AG04449 (cell line): ENCODE measurements at regions not wholly inside any gene's neighbourhood (a gene's known extent, or its start where the extent isn't known, plus 50 kb on each side); places are given as distances from the start of the nearest gene placed in this dataset.
"Not testable (repeated sequence)": the region's sequence is repeated elsewhere in the genome, so short reads cannot be mapped to it uniquely, and the experiment has no call there.

Source experiments
- CTCF ChIA-PET: fragments of 350-600 bp; formaldehyde crosslinking; extraction: SDS; loops from one replicate; lab custom pipeline; 2021; ENCODE audit warnings: antibody characterized with exemption; lab: Yijun Ruan, JAX
- POLR2A ChIA-PET: fragments of 400-600, 350-600 bp; formaldehyde crosslinking; extraction: SDS; loops from one replicate; lab custom pipeline; 2020; ENCODE audit warnings: antibody characterized with exemption, inconsistent platforms; lab: Yijun Ruan, JAX
- DNase-seq: peaks from one replicate; pipeline ENCODE4 v3.0.0-alpha.2; 2010; ENCODE audit warnings: low read depth, low spot score
- H3K4me3 ChIP-seq: 2 replicates; pipeline ENCODE4 v1.5.1; 2011; ENCODE audit warnings: low read depth, mild to moderate bottlenecking, control low read depth, low read length
- TF ChIP-seq, protein P1 (sequence below): IDR thresholded peaks from one replicate; pipeline ENCODE4 v1.5.1; 2011; ENCODE audit warnings: mild to moderate bottlenecking, moderate library complexity, low read length, control low read depth, inconsistent platforms; ENCODE audit not compliant: insufficient read depth; ENCODE audit errors: missing control alignments

DNA sequence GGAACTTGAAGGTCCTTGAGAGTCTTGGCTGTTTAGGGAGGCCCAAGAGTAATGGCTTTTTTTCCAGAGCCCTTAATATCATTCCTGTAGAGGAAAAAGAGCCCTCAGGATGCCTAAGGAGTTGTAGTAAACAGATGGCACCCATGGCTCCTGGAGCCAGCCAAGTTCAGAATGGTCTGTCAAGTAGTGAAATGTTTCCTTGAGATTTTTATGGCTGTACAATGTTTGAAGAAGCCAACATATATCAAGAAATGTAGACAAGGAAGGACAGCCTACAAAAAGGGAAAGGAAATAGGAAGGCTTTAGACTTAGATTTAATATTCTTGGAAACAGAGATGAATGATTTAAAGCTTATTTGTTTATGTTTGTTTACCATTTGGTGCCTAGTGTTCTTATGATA is 334.8 kb downstream of the SATB1 start:
- CTCF ChIA-PET: no interaction called here
- no peak overlapping the region for H3K4me3 ChIP-seq
- TF ChIP-seq, protein P1, sequence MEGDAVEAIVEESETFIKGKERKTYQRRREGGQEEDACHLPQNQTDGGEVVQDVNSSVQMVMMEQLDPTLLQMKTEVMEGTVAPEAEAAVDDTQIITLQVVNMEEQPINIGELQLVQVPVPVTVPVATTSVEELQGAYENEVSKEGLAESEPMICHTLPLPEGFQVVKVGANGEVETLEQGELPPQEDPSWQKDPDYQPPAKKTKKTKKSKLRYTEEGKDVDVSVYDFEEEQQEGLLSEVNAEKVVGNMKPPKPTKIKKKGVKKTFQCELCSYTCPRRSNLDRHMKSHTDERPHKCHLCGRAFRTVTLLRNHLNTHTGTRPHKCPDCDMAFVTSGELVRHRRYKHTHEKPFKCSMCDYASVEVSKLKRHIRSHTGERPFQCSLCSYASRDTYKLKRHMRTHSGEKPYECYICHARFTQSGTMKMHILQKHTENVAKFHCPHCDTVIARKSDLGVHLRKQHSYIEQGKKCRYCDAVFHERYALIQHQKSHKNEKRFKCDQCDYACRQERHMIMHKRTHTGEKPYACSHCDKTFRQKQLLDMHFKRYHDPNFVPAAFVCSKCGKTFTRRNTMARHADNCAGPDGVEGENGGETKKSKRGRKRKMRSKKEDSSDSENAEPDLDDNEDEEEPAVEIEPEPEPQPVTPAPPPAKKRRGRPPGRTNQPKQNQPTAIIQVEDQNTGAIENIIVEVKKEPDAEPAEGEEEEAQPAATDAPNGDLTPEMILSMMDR: no peak
- POLR2A ChIA-PET: no interaction called here
- no peak for DNase-seq

- no peak for DNase-seq
- TF ChIP-seq, protein P1: no peak
Measured at GRCh38 chr3:18087988-18088387, 337.2 kb downstream of the SATB1 start.

DNA sequence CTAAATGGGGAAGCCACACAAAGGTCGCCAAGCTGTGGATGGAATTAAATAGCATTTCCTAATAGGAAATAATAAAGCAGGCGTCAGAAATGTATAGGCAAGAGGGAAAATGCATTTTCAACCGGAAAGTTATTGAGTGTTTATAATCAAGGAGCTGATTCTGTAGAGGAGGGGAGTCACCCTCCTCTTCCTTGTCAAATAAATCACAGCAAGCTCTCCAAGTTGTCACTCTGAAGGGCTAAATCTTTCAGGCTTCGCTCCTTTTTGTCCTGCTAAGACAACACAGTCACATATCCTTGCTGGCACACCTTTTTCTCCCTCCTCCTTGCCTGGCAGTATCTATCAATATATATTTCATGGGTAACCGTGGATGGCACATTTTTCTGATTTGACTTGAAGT is 338.4 kb downstream of the SATB1 start:
- no peak for DNase-seq
- ChIA-PET CTCF (interaction anchor here (1.4 kb wide), 1 partner anchor 12 kb away, joined by 3 read pairs; no protein-coding TSS in a partner anchor), POLR2A (interaction anchor here (0.7 kb wide), 1 partner anchor 13 kb away, joined by 3 read pairs; no protein-coding TSS in a partner anchor)
- H3K4me3 ChIP-seq: no peak overlapping the region
- TF ChIP-seq, protein P1: no peak

More at GRCh38 chr3:18087988-18088387, 337.2 kb downstream of the SATB1 start:
- ChIA-PET POLR2A (no interaction called here), CTCF (no interaction called here)
- H3K4me3 ChIP-seq: no peak overlapping the region

DNA sequence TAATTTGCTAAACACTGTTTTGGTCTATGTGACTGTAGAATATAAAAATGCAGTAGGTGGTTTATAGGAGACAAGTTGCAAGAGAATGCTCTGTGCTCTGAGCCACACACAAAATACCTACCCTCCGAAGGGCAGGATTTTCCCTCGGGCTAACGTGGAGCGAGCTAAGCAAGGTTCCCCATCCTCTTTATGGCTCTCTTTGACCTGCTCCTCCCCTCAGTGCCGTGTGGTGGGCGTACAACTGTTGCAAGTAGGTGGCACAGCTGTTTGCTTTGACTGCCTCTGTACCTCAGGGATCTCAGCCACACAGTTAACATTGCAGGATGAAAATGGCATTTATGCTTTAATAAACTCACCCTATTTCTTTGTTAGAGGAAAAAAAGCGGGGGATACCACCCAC is 339.1 kb downstream of the SATB1 start:
- TF ChIP-seq, protein P1: no peak
- CTCF ChIA-PET: interaction anchor here (1.4 kb wide), 1 partner anchor 12 kb away, joined by 3 read pairs; no protein-coding TSS in a partner anchor
- POLR2A ChIA-PET: no interaction called here
- no peak overlapping the region for H3K4me3 ChIP-seq
- no peak for DNase-seq

- ChIA-PET POLR2A (no interaction called here), CTCF (no interaction called here)
- no peak overlapping the region for H3K4me3 ChIP-seq
- DNase-seq: no peak
- TF ChIP-seq, protein P1: no peak
Measured at GRCh38 chr3:18085429-18085828, 339.7 kb downstream of the SATB1 start.

GRCh38 chr3:18083273-18083590 is 340.8 kb upstream of the TBC1D5 start:
- POLR2A ChIA-PET, DNase-seq, H3K4me3 ChIP-seq, CTCF ChIA-PET: not testable (repeated sequence)

GRCh38 chr3:18082551-18083272 is 340.3 kb upstream of the TBC1D5 start:
- TF ChIP-seq, protein P1: no peak
- ChIA-PET CTCF (no interaction called here), POLR2A (no interaction called here)
- H3K4me3 ChIP-seq: no peak overlapping the region
- no peak for DNase-seq
